Osteoblast (primary cell): ENCODE measurements at regions not wholly inside any gene's neighbourhood (a gene's known extent, or its start where the extent isn't known, plus 50 kb on each side); places are given as distances from the start of the nearest gene placed in this dataset.

Experiments used
- DNase-seq: peaks from one replicate; pipeline ENCODE4 v3.0.0; 2011; ENCODE audit warnings: low spot score, mixed read lengths; ENCODE audit not compliant: insufficient read length; ENCODE audit errors: missing footprints
- H2AFZ ChIP-seq: 2 replicates; pipeline ENCODE4 v1.6.0; 2011; ENCODE audit warnings: mild to moderate bottlenecking, low read length
- H3K27ac ChIP-seq: 2 replicates; pipeline ENCODE4 v1.5.1; 2011; ENCODE audit warnings: mild to moderate bottlenecking, low read depth, low read length, moderate library complexity
- H3K27me3 ChIP-seq: 2 replicates; pipeline ENCODE4 v1.6.0; 2012; ENCODE audit warnings: mild to moderate bottlenecking, control low read depth, inconsistent platforms, low read length, moderate library complexity; ENCODE audit not compliant: insufficient read depth
- H3K36me3 ChIP-seq: 2 replicates; pipeline ENCODE4 v1.5.1; 2011; ENCODE audit warnings: mild to moderate bottlenecking, low read length, control low read depth, moderate library complexity; ENCODE audit not compliant: insufficient read depth
- H3K4me1 ChIP-seq: 2 replicates; pipeline ENCODE4 v1.5.1; 2011; ENCODE audit warnings: mild to moderate bottlenecking, low read length, control low read depth, moderate library complexity; ENCODE audit not compliant: insufficient read depth
- H3K4me2 ChIP-seq: 2 replicates; pipeline ENCODE4 v1.6.0; 2011; ENCODE audit warnings: mild to moderate bottlenecking, low read length; ENCODE audit not compliant: insufficient read depth
- H3K4me3 ChIP-seq: fragments of 200-600 bp; sonication (generic); 3 replicates; pipeline ENCODE4 v1.5.1; 2012; ENCODE audit warnings: mild to moderate bottlenecking, low read length, inconsistent platforms; ENCODE audit not compliant: insufficient read depth
- H3K79me2 ChIP-seq: 2 replicates; pipeline ENCODE4 v1.6.0; 2012; ENCODE audit warnings: mild to moderate bottlenecking, low read length, control low read depth, inconsistent platforms; ENCODE audit not compliant: insufficient read depth
- H3K9me3 ChIP-seq: 2 replicates; pipeline ENCODE4 v1.5.1; 2011; ENCODE audit warnings: low read depth, low read length, control low read depth
- H4K20me1 ChIP-seq: 2 replicates; pipeline ENCODE4 v1.6.0; 2012; ENCODE audit warnings: mild to moderate bottlenecking, low read length, control low read depth; ENCODE audit not compliant: insufficient read depth
- CTCF ChIP-seq: IDR thresholded peaks from 2 replicates; pipeline ENCODE4 v1.5.1; 2011; ENCODE audit warnings: mild to moderate bottlenecking, low read depth, low read length, moderate library complexity; ENCODE audit errors: extremely low read depth

- no peak for TF ChIP-seq CTCF
- Histone ChIP-seq H3K4me3 (no peak overlapping the region), H3K27me3 (no peaks in the 10 kb centered on the region), H3K9me3 (no peaks in the 10 kb centered on the region), H3K27ac (no peak overlapping the region), H3K4me1 (no peaks in the 10 kb centered on the region), H4K20me1 (no peaks in the 10 kb centered on the region), H3K4me2 (no peak overlapping the region), H3K79me2 (peaks cover 39% of the 10 kb centered on the region), H3K36me3 (no peaks in the 10 kb centered on the region), H2AFZ (no peak overlapping the region)
- DNase-seq = no peak
Observed at GRCh38 chr4:20352163-20352431, 100.4 kb downstream of the SLIT2 start.

GRCh38 chr4:20353646-20354045 is 101.9 kb downstream of the SLIT2 start:
- TF ChIP-seq CTCF = no peak
- Histone ChIP-seq H3K79me2 (peaks cover 34% of the 10 kb centered on the region), H3K36me3 (no peaks in the 10 kb centered on the region), H3K27me3 (no peaks in the 10 kb centered on the region), H3K4me1 (no peaks in the 10 kb centered on the region), H3K4me3 (no peak overlapping the region), H4K20me1 (no peaks in the 10 kb centered on the region), H3K9me3 (no peaks in the 10 kb centered on the region), H2AFZ (no peak overlapping the region), H3K27ac (no peak overlapping the region), H3K4me2 (no peak overlapping the region)
- peak; percentile 77 for DNase-seq

- H3K4me3 ChIP-seq = no peak overlapping the region
- no peak overlapping the region for H3K4me2 ChIP-seq
- DNase-seq = no peak
- H3K4me1 ChIP-seq = no peaks in the 10 kb centered on the region
- no peaks in the 10 kb centered on the region for H3K9me3 ChIP-seq
- H3K36me3 ChIP-seq = no peaks in the 10 kb centered on the region
- no peak overlapping the region for H3K27ac ChIP-seq
- no peak for TF ChIP-seq CTCF
- H3K79me2 ChIP-seq = peaks cover 30% of the 10 kb centered on the region
- no peaks in the 10 kb centered on the region for H4K20me1 ChIP-seq
- no peak overlapping the region for H2AFZ ChIP-seq
- no peaks in the 10 kb centered on the region for H3K27me3 ChIP-seq
Observed at GRCh38 chr4:20354120-20354519, 102.4 kb downstream of the SLIT2 start.

- TF ChIP-seq CTCF = no peak
- H4K20me1 ChIP-seq = no peaks in the 10 kb centered on the region
Observed at GRCh38 chr4:20356565-20356964, 104.9 kb downstream of the SLIT2 start.

More at GRCh38 chr4:20356565-20356964, 104.9 kb downstream of the SLIT2 start:
- Histone ChIP-seq H3K27me3 (no peaks in the 10 kb centered on the region), H3K4me2 (no peak overlapping the region), H3K4me1 (no peaks in the 10 kb centered on the region), H3K79me2 (peaks cover 20% of the 10 kb centered on the region), H3K9me3 (no peaks in the 10 kb centered on the region), H3K27ac (no peak overlapping the region), H2AFZ (no peak overlapping the region), H3K4me3 (no peak overlapping the region), H3K36me3 (no peaks in the 10 kb centered on the region)
- no peak for DNase-seq
